ENCODE measurements at regions not wholly inside any gene's neighbourhood (a gene's known extent, or its start where the extent isn't known, plus 50 kb on each side); places are given as distances from the start of the nearest gene placed in this dataset.

- no peak for TF ChIP-seq POLR2AphosphoS5 (IDR thresholded peaks at IDR 0.05; ENCODE audit: low read depth, low read length)
- TF ChIP-seq POLR2A (IDR thresholded peaks at IDR 0.05; ENCODE audit: low read depth, low read length), result no peak
- no peak for TF ChIP-seq SPI1 (IDR thresholded peaks at IDR 0.05; ENCODE audit: low read depth, low read length)
- no peak for TF ChIP-seq TAF1 (IDR thresholded peaks at IDR 0.05; ENCODE audit: low read depth, low read length)
Measured at GRCh38 chr3:159534496-159534895, 454.1 kb upstream of the IL12A start.
